HG03196 (cell line): ENCODE measurements at regions not wholly inside any gene's neighbourhood (a gene's known extent, or its start where the extent isn't known, plus 50 kb on each side); places are given as distances from the start of the nearest gene placed in this dataset.
"Not testable (repeated sequence)": the region's sequence is repeated elsewhere in the genome, so short reads cannot be mapped to it uniquely, and the experiment has no call there.

Experiments used
- ATAC-seq: cut with Tn5 transposase; IDR thresholded peaks from one replicate; pipeline ENCODE4 v1.9.1; 2021; ENCODE audit not compliant: unreplicated experiment

DNA sequence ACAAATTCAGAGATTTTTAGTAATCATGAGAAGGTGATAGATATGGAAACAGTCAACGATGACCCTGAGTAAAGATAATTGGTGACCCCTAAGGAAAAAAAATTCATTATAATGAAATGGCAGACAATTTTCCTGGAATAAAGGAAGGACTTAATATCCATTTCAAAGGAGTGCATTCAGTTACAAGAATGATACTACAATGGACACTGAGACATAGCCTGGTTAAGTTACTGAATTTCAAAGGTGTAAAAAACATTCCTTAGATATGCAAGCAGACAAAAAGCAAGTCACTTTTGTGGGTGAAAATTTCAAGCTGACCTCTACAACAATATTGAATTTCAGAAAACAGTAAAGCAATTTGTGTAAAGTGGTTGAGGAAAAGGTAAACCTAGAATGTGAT, 1012.5 kb upstream of the SEMA6A start:
- no peak for ATAC-seq

DNA sequence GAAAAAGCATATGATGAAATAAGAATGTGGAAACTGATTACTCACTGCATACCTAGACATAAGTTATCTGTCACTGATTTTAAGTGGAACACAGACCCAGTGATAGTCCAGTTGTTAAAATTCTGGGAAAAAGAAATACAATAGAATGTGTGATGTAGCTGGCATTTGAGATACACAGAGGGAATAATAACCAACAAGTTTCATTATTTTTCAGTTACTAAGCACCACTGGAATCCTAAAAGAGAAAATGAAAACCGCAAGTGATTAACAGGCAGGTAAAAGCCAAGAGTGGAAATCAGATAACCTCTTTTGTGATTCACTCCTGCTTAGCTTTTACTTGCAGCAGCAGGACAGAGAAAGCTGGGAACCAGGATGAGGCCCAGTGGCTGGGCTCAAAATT, 994.0 kb upstream of the SEMA6A start:
- no peak for ATAC-seq

DNA sequence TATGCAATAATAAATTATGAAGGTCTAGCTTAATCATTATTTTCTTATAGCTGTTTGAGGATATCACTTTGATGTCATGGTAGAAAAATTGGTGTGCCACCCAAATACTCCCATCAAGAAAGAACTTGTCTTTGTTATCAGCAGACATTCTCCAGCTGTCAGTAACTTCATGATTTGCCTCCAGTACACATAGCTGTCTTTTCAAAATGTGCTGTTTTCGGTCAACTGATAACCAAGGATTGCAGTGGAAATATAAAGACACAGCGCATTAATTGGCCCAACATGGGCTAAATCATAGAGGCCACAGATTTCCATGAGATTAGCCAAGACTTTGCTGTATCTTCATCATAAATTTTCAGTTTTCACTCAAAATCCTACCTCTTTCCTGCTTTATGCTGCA, 993.5 kb upstream of the SEMA6A start:
- ATAC-seq: no peak

DNA sequence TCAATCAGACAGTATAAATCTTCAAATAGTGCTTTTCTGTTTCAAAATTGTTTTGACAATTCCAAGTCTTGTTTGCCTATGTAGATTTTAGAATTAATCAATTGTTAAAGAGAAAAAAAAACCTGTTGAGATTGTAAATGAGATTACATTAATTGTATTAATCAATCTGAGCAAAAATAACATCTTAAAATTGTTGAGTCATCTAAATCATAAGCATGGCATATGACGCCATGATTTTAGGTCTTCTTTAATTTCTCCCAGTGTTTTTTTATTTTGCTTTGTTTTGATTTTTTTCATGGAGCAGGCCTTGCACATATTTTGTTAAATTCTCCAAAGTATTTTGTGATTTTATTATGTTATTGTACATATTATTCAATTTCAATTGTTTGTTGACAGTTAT, 988.0 kb upstream of the SEMA6A start:
- no peak for ATAC-seq

DNA sequence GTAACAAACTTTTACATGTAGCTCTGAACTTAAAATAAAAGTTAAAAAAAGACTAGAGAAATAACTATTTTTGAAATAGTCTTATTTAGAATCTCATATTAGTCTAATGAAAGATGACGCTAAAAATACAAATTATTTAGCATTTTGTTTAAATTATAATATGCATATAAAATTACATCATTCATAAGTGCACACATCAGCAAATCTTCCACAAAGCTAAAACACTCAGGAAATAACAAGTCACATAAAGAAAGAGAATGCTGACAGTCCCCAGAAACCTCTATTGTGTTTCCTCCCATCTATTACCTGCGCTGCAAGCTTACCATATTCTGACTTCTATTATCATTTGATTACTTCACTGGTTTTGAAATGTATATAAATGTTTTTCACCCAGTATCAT, 986.9 kb upstream of the SEMA6A start:
- ATAC-seq: no peak

DNA sequence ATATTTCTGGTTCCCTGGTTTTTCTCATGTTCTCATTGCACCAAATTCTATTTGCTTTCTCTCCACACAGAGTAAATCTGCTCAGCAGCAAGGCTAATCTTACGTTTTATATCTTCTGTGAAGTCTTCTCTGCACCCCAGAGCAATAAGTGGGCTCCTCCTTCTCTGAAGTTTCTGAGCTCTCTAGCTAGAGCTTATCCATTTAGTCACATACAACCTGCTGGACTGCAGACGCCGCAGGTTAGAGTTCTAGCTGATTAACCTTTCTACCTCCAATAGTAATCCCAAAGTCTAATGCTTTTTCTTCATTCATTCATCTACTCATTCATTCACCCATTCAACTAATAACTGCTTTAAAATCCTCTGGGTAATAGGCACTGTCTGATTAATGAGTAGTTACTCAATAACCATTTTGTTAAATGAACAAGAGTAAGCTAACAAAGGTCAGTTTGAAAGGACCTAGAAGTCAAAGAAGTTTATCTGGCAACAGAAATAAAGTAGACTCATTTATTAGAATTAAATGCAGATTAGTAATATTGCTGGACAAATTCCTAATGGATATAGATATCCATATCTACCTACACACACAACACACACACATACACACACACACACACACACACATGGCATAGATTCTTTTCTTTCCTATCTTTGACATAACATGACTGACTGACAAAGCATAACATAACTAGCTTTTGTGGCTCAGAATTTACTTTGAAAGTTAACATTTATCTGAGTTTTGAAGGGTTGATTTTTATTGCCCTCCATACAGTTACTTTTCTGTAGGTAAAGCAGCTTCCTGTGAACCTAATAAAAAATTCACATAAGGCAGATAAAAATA, 984.6 kb upstream of the SEMA6A start:
- no peak for ATAC-seq

- no peak for ATAC-seq
These were observed 976.6 kb upstream of the SEMA6A start for GRCh38 chr5:117551236-117551635.

- no peak for ATAC-seq
These were observed 972.6 kb upstream of the SEMA6A start for GRCh38 chr5:117547192-117547591.

- ATAC-seq: no peak
These were observed 965.1 kb upstream of the SEMA6A start for GRCh38 chr5:117539692-117540091.

DNA sequence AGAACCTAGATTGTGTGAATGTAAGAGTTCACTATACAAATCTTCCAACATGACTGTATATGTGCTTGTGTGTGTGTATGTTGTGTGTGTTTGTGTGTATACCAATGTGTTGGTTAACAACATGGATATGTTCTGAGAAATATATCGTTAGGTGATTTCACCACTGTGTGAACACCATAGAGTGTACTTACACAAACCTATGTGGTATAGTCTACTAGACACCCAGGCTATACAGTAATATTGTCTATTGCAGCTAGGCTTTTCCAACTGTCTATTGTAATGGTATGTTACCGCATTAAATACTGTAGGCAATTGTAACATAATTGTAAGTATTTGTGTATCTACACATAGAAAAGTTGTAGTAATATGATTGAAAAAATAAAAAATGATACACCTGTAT, 959.2 kb upstream of the SEMA6A start:
- no peak for ATAC-seq

GRCh38 chr5:117533051-117533670, 958.5 kb upstream of the SEMA6A start:
- ATAC-seq: not testable (repeated sequence)

- no peak for ATAC-seq
These were observed 945.4 kb upstream of the SEMA6A start for GRCh38 chr5:117519957-117520500.

- no peak for ATAC-seq
These were observed 929.7 kb upstream of the SEMA6A start for GRCh38 chr5:117504305-117504704.

- ATAC-seq: no peak
These were observed 923.0 kb upstream of the SEMA6A start for GRCh38 chr5:117497601-117498000.

DNA sequence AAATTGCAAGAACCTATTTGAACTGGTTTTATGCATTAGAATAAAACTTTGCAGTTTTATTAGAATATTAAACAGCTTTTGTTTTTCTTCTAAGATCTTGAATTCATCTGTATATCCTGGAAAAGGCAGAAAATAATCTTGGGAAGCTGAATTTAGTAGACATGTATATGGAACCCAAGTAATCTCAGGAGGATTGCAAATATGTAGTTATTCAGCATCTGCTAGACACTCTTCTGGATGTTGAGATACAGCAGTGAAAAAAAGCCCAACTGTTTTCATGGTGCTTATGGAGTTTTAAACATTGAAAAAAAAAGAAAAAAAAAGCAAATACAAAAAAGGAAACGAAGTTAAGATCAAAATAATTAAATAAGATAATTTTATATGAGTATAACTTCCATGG, 922.2 kb upstream of the SEMA6A start:
- ATAC-seq: no peak

DNA sequence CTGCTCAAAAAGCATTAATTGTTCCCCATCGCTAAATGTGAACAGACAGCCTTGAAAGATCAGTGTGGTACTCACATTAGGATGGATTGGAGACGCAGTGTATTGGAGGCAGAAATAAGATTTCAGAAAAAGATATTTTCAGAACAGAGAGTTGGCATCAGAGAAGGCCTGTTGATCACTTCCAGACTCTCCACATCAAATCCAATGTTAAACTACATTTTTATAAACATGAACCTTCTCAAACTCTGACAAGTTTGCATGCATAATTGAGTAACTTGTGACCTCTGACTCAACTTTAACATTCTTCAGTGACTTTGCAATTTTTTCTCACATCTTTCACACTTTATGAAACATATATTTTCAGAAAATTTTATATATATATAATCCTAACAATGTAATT, 919.6 kb upstream of the SEMA6A start:
- no peak for ATAC-seq

DNA sequence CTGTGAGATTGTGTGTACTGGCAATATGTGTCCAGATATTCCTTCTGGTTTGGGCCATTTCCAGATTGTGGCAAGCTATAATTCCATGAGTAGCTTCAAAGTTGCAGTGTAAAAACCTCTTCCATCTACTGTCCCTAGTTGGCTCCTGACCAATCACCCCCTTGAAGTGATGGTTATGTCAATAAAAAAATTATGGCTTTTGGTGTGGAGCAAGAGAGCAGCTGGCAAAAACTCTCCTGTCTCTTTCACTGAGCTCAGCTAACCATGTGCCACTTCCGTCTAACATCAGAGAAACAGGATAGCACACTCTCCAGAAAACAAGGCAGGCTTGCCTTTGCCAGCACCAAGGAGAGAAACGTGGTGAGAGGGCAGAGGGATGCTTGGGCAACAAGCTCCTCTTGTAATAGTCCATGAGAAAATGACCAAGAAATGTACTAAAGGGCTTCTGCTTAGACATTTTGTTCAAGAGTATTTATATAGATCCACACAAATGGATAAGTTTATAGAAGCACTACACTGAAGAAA, 914.4 kb upstream of the SEMA6A start:
- no peak for ATAC-seq

DNA sequence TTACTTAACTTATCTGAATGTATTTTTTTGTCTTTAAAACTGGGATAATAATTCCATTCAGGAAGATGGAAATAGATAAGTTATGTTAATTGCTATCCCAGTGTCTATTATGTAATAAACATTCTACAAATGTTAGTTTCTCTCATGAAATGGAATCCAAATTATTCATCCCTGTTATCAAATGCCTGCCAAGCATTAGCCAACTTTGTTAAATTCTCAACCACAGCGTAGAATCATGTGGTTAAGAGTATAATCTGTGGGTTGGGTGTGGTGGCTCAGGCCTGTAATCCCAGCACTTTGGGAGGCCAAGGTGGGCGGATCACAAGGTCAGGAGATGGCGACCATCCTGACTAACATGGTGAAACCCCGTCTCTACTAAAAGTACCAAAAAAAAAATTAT, 912.9 kb upstream of the SEMA6A start:
- ATAC-seq: no peak

GRCh38 chr5:117486879-117487391, 912.3 kb upstream of the SEMA6A start:
- ATAC-seq: no peak

DNA sequence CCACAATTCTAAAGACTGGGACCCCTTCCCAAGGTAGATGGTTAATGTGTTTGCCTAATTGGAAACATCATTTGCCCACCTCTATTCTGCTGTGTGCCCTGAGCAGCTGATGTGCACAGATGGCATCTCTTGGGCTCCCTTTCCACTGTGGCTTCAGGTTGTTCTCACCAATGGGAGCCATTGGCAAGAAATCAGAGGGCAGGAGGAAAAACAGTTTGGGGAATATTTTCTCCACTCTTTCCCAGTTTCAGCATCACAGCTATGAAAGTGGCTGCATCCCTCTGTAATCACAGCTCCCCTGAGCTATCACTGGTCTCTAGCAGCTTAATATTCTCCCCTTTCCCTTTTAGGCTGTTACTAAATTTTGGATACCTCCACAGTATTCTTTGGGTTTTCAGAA, 911.6 kb upstream of the SEMA6A start:
- ATAC-seq: no peak

DNA sequence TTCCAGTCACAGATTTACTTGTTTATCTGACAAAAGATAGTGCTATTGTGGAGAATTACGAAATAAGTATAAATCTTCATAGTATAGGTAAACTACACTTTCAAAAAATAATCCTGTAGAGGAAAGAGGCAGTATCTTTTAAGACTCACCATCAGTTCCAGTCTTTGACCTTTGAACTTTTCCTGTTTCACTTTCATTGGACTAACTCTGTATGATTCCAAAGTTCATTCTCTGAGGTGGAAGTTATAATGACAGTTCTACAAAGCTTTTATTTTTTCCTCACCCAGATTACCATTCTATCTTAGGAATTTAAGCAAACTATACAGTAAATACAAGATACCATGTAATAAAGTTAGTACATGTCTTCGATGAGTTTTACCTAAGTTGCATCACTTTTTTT, 901.3 kb upstream of the SEMA6A start:
- no peak for ATAC-seq

GRCh38 chr5:117473165-117473564, 898.5 kb upstream of the SEMA6A start:
- no peak for ATAC-seq
